Left renal cortex interstitium (tissue), 4 donors: ENCODE measurements at regions not wholly inside any gene's neighbourhood (a gene's known extent, or its start where the extent isn't known, plus 50 kb on each side); places are given as distances from the start of the nearest gene placed in this dataset.

Experiments used
- DNase-seq, 4 donors: peaks; one replicate each; pipeline ENCODE4 v3.0.0-alpha.2; 2013; ENCODE audit warnings: low read depth in 4 of 4, low spot score in 2 of 4, missing footprints in 1 of 4

- no peak for DNase-seq
These were observed 242.9 kb downstream of the CDC5L start for GRCh38 chr6:44630125-44631028.

GRCh38 chr6:44631968-44632367 is 244.5 kb downstream of the CDC5L start:
- no peak for DNase-seq

GRCh38 chr6:44634321-44634720 is 246.8 kb downstream of the CDC5L start:
- DNase-seq, result no peak

- no peak for DNase-seq
These were observed 248.0 kb downstream of the CDC5L start for GRCh38 chr6:44635486-44635885.

- no peak for DNase-seq
These were observed 249.2 kb downstream of the CDC5L start for GRCh38 chr6:44636561-44637248.

DNA sequence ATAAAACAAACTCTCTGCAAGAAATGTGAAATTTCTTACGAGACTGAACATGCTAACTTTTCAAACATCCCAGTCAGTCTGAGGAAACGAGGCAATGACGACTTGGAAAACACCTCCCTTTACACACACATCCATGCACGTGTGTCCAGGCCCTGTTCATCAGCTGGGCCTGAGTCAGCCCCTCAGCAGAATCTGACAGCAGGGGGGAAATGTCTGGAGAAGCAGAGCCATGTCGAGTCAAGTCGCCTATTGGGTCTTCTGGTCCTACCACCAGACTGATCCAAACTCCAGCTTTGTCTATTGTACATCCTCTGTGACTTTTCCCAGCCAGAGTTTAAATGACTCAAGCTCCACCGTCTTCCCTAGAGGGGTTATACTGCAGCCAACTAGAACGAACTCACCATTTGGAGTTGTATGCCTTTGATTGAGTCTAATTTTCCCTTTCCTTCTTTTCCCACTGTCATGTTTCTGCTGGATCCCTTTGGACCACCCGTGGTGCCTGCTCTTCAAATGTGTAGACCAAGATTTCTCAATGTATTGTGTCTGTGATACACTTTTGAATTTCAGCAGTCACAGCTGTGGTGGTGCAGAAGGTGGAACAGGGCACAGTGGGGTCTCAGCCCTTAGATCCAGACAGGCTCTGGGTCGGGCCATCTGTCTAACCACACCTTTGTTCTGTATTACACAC is 254.0 kb downstream of the CDC5L start:
- no peak for DNase-seq

GRCh38 chr6:44642349-44642748 is 254.8 kb downstream of the CDC5L start:
- no peak for DNase-seq

GRCh38 chr6:44642870-44643522 is 255.5 kb downstream of the CDC5L start:
- no peak for DNase-seq

- no peak for DNase-seq
These were observed 257.8 kb downstream of the CDC5L start for GRCh38 chr6:44645276-44645675.

DNA sequence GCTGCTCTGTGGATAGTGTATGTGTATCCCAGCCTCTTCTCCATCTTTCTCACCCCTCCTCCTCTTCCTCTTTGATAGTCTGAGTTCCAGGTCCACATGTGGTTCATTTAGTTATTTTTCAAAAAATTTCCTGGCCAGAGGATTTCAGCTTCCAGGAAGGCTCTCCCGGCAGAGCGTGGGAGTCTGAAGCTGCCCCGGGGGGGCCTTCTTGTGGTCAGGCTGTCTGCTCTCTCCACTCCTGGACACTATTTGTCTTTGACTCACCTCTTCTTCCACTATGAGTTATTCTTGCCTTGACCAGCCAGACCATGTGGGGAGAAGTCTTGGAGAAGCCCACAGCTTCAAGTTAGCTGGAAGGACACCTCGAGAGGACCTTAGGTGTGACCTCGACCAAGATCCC is 258.8 kb downstream of the CDC5L start:
- no peak for DNase-seq

DNA sequence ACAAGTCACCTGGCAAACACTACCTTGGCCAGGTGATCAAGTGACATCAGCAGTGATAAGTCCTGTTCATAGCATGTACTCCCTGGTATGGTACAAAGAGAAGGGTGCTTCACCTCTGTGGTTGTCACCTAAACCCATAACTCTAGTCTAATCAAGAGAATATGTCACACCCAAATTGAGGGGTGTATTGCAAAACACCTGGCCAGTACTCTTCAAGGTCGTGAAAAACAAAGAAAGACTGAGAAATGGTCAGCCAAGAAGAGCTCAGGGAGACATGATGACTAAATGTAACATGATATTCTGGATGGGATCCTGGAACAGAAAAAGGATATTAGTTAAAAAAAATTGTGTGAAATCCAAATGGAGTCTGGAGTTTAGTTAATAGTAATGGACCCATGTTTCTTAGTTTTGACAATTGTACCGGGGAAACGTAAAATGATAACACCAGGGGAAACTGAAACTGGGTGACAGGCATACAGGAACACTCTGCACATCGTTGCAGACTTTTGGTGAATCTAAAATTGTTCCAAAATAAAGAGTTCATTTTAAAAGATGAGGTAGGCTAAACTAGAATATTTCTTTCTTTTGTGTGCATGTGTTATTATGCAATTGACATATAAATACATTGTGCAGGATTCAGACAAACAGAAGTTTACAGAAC is 262.0 kb downstream of the CDC5L start:
- no peak for DNase-seq

- no peak for DNase-seq
These were observed 263.0 kb downstream of the CDC5L start for GRCh38 chr6:44650495-44650894.

GRCh38 chr6:44650947-44651346 is 263.4 kb downstream of the CDC5L start:
- no peak for DNase-seq

DNA sequence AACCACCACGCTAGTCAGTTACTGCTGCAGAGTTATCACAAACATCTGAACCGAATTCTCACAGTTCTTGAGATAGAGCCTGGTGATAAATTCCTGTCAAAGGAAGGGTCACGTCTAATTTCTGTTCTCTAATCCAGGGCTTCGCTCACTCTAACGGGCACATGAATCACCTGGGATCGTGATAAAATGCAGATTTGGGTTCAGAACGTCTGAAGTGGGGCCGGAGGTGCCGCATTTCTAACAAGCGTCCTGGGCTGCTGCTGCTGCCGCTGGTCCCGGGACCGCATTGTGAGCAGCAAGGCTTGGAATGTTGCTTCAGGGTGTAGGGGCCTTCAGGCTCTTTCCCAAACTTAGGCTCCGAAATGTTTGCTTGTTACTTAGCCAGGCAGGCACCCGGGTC is 264.1 kb downstream of the CDC5L start:
- no peak for DNase-seq

DNA sequence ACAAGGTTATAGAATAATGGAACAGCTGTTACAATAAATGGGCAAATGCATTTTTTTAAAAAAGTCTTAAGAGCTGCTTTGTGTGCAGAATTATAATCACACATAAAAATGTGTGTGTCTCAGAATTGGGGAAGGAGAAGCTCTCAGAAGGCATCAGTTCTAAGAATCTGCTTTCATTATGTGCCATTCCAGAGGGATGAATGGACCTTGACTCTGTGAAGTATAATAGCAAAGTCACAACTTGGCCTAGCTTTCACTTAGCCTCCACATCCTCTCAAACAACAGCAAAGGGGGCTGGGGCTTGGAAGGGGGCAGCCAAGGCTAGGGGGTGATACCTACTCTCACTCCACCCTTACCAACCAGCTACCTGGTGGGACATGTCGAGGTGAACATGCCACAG is 265.0 kb downstream of the CDC5L start:
- no peak for DNase-seq

DNA sequence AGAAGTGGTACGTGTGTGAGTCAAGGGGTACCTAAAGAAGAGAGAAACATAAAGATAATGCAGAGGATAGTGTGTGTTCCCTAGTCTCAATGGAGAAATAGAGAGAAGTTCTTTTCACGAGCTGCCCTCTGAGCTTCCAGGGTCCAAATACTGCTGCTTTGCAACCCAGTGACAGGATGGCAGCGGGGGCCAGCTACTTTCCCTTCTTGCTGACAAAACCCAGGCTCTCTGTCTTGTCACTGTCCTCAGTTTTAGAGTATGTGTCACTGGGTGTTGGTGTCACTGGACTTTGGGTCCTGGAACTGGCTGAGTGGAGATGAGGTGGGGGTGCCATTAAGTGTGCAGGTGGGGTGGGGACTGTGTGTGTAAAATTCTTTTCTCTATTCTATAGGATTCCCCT is 265.6 kb downstream of the CDC5L start:
- no peak for DNase-seq

DNA sequence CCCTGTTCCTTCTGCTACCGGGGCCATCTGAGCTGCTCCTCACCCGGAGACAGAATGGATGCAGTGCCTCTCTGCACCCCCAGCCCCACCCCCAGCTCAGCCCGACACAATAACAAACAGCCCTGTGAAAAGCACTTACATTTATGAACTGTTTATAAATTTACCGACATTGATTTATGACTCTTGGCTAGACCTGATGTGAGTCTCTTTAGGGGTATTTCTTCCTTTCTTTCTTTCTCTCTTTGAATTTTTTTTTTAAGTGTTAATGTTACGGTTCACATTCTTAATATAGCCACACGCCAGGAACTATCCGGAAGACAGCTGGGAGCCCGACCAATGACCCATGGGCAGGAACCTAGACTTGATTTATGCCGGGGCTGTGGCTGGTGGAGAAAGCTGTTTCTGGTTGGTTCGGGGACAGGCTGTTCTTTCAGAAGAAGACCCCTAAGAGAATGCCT is 266.3 kb downstream of the CDC5L start:
- peak in 2 of 4 donors; percentile 54 to 59 for DNase-seq

DNA sequence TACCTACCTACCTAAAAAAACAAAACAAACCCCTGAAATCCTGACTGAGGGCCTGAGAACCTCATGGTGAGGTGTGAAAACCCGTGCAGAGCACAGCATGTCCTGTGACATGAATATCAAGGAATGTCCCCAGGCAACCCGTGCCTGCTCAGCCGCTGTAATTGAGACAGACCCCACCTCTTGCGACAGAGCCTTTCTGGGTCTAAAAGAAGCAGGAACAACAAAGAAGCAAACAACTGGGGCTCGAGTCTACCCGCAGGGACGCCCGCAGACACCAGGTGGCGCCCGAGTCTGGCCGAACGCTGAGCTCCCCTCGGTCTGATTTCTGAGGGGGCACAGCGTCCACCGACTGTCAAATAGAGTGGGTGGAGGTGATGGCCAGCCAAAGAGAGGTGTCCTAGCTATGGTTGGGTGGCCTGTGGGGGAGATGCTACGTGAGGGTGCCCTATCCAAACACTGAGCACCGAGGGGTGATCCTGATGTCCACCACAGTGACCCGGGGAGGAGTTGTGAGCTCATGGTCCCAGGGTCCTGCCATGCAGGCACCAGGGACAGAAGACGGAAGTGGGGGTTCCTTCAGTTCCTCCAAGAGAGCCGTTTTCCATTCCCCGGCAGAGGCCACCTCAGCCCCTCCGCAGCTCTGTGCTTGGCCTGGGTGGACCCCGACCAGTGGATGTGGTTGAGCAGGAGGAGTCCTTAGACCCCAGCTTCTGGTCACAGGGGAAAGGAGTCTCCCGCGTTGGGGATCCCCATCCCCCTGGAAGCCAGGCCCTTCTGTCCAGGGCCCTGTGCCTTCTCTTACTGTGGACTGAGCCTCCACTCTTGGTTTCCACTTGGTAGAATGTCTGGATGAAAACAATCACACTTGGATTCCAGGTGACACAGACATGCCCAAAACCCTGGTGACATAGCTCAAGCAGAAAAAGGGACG is 268.2 kb downstream of the CDC5L start:
- DNase-seq, result peak in 3 of 4 donors; percentile 41 to 56 (median 49)

DNA sequence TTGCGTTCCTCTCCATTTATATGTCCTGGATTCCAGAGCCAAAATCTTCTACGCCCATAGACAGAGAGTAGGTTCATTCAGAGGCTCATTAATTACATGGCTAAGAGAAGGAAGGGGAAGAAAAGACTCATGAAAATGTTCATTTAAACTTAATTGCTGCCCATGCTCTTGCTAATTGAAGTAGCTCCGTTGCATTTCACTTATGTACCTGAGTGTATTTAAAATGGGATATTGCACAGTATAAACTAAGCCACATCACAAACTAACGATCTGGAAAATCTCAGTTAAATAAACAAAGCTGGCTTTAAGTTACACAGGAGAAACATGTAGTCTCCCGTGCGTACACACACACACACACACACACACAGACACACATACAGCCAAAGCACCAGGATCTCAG is 269.2 kb downstream of the CDC5L start:
- no peak for DNase-seq
